ENCODE measurements at regions not wholly inside any gene's neighbourhood (a gene's known extent, or its start where the extent isn't known, plus 50 kb on each side); places are given as distances from the start of the nearest gene placed in this dataset.
"Not testable (repeated sequence)": the region's sequence is repeated elsewhere in the genome, so short reads cannot be mapped to it uniquely, and the experiment has no call there.

- no peak for DNase-seq
Measured at GRCh38 chr13:87107651-87108050, 563.5 kb upstream of the SLITRK5 start.

- no peak for DNase-seq
Measured at GRCh38 chr13:87120476-87120875, 550.7 kb upstream of the SLITRK5 start.

GRCh38 chr13:87122551-87122950 is 548.6 kb upstream of the SLITRK5 start:
- DNase-seq = no peak

- no peak for DNase-seq
Measured at GRCh38 chr13:87123987-87124784, 547.0 kb upstream of the SLITRK5 start.

- no peak for DNase-seq
Measured at GRCh38 chr13:87124785-87125074, 546.4 kb upstream of the SLITRK5 start.

- peak in 4 of 14 donors; percentile 3 to 15 (median 6) for DNase-seq
Measured at GRCh38 chr13:87128036-87128435, 543.1 kb upstream of the SLITRK5 start.

- DNase-seq = no peak
Measured at GRCh38 chr13:87128491-87128890, 542.7 kb upstream of the SLITRK5 start.

- DNase-seq = no peak
Measured at GRCh38 chr13:87129602-87130300, 541.4 kb upstream of the SLITRK5 start.

GRCh38 chr13:87130423-87130822 is 540.7 kb upstream of the SLITRK5 start:
- no peak for DNase-seq

GRCh38 chr13:87131611-87132010 is 539.6 kb upstream of the SLITRK5 start:
- no peak for DNase-seq

GRCh38 chr13:87138866-87139265 is 532.3 kb upstream of the SLITRK5 start:
- no peak for DNase-seq

GRCh38 chr13:87147076-87147475 is 524.1 kb upstream of the SLITRK5 start:
- no peak for DNase-seq

GRCh38 chr13:87153371-87153770 is 517.8 kb upstream of the SLITRK5 start:
- no peak for DNase-seq

GRCh38 chr13:87166348-87166747 is 504.8 kb upstream of the SLITRK5 start:
- DNase-seq = no peak

GRCh38 chr13:87168390-87168789 is 502.8 kb upstream of the SLITRK5 start:
- no peak for DNase-seq

- DNase-seq = no peak
Measured at GRCh38 chr13:87169337-87169736, 501.8 kb upstream of the SLITRK5 start.

GRCh38 chr13:87172166-87172835 is 498.9 kb upstream of the SLITRK5 start:
- DNase-seq = no peak

- DNase-seq = not testable (repeated sequence)
Measured at GRCh38 chr13:87185138-87185537, 486.0 kb upstream of the SLITRK5 start.

GRCh38 chr13:87186647-87187046 is 484.5 kb upstream of the SLITRK5 start:
- DNase-seq = not testable (repeated sequence)

GRCh38 chr13:87191485-87191884 is 479.7 kb upstream of the SLITRK5 start:
- not testable (repeated sequence) for DNase-seq

GRCh38 chr13:87198371-87198770 is 472.8 kb upstream of the SLITRK5 start:
- no peak for DNase-seq

GRCh38 chr13:87206708-87207107 is 464.5 kb upstream of the SLITRK5 start:
- DNase-seq = no peak

- no peak for DNase-seq
Measured at GRCh38 chr13:87207280-87208003, 463.7 kb upstream of the SLITRK5 start.

Data from C1 segment of cervical spinal cord (tissue), 14 donors.